CD4-positive, alpha-beta memory T cell (primary cell): ENCODE measurements at regions not wholly inside any gene's neighbourhood (a gene's known extent, or its start where the extent isn't known, plus 50 kb on each side); places are given as distances from the start of the nearest gene placed in this dataset.

Experiments
- CTCF ChIA-PET: fragments of 350-600 bp; sonication (Branson Sonifier 250); formaldehyde crosslinking; loops from one replicate; lab custom pipeline; 2021; ENCODE audit warnings: inconsistent platforms; ENCODE audit not compliant: partially characterized antibody; lab: Charles Lee
- POLR2A ChIA-PET: fragments of 350-600 bp; sonication (Branson Sonifier 250); formaldehyde crosslinking; loops from one replicate; lab custom pipeline; 2021; ENCODE audit not compliant: partially characterized antibody; lab: Charles Lee
- DNase-seq, 5 donors: peaks; one replicate each; pipeline versions ENCODE4 v3.0.0 to v3.0.0-alpha.2; 2020 to 2022; ENCODE audit warnings: mixed read lengths in 1 of 5
- H3K27ac ChIP-seq: one replicate; pipeline ENCODE4 v1.7.0; 2013; ENCODE audit warnings: low read depth, low read length
- H3K27me3 ChIP-seq: 2 replicates; pipeline ENCODE4 v1.7.0; 2013; ENCODE audit warnings: mild to moderate bottlenecking, low read length, moderate library complexity; ENCODE audit not compliant: insufficient read depth
- H3K36me3 ChIP-seq: 2 replicates; pipeline ENCODE4 v1.7.0; 2013; ENCODE audit warnings: mild to moderate bottlenecking, low read length, moderate library complexity; ENCODE audit not compliant: insufficient read depth
- H3K4me1 ChIP-seq: 2 replicates; pipeline ENCODE4 v1.7.0; 2013; ENCODE audit warnings: mild to moderate bottlenecking, low read length, moderate library complexity; ENCODE audit not compliant: insufficient read depth
- H3K4me3 ChIP-seq, 2 donors: one replicate each; pipeline ENCODE4 v1.7.0; 2013; ENCODE audit warnings: low read length in 2 of 2, mild to moderate bottlenecking in 1 of 2
- H3K9me3 ChIP-seq, 2 donors: one replicate each; pipeline ENCODE4 v1.7.0; 2013; ENCODE audit warnings: low read length in 2 of 2, control low read depth in 1 of 2; ENCODE audit not compliant: control insufficient read depth in 1 of 2
- H3K27ac Mint-ChIP-seq, 7 donors: one replicate each; pipeline ENCODE4 v1.8.0; 2020 to 2021; ENCODE audit warnings: mixed read lengths in 7 of 7, mild to moderate bottlenecking in 6 of 7, inconsistent platforms in 3 of 7, moderate library complexity in 3 of 7
- H3K27me3 Mint-ChIP-seq, 2 donors: one replicate each; pipeline ENCODE4 v1.8.0; 2020 to 2021; ENCODE audit warnings: mixed read lengths in 2 of 2
- H3K36me3 Mint-ChIP-seq, 2 donors: one replicate each; pipeline ENCODE4 v1.8.0; 2020 to 2021; ENCODE audit warnings: mixed read lengths in 2 of 2, inconsistent platforms in 1 of 2, mild to moderate bottlenecking in 1 of 2
- H3K4me1 Mint-ChIP-seq, 4 donors: one replicate each; pipeline ENCODE4 v1.8.0; 2020 to 2021; ENCODE audit warnings: mixed read lengths in 4 of 4, mild to moderate bottlenecking in 1 of 4
- H3K4me3 Mint-ChIP-seq, 8 donors: one replicate each; pipeline ENCODE4 v1.8.0; 2020 to 2021; ENCODE audit warnings: mixed read lengths in 8 of 8, mild to moderate bottlenecking in 7 of 8, moderate library complexity in 6 of 8, inconsistent platforms in 3 of 8
- H3K9me3 Mint-ChIP-seq, 8 donors: one replicate each; pipeline ENCODE4 v1.8.0; 2020 to 2021; ENCODE audit warnings: mixed read lengths in 8 of 8, mild to moderate bottlenecking in 5 of 8, inconsistent platforms in 3 of 8, moderate library complexity in 1 of 8
- intact Hi-C: fragments of 100-400 bp; cut with micrococcal nuclease; formaldehyde crosslinking; loops from one replicate; pipeline ENCODE4 v1.15.1; 2023

GRCh38 chr2:8625399-8626300, 56.2 kb upstream of the ID2 start:
- no peaks in the 10 kb centered on the region for H3K9me3 ChIP-seq
- H3K27me3 ChIP-seq: no peaks in the 10 kb centered on the region
- no peak overlapping the region for H3K27ac Mint-ChIP-seq
- H3K4me1 ChIP-seq: no peaks in the 10 kb centered on the region
- H3K27me3 Mint-ChIP-seq: no peaks in the 10 kb centered on the region
- CTCF ChIA-PET: no interaction called here
- DNase-seq: no peak
- H3K27ac ChIP-seq: no peak overlapping the region
- H3K36me3 Mint-ChIP-seq: no peaks in the 10 kb centered on the region
- H3K4me1 Mint-ChIP-seq: peaks cover 0 to 5% (median 1%) of the 10 kb centered on the region in 4 donors
- no peak overlapping the region for H3K4me3 Mint-ChIP-seq
- H3K4me3 ChIP-seq: no peak overlapping the region
- intact Hi-C loops: no loop called here
- H3K36me3 ChIP-seq: no peaks in the 10 kb centered on the region
- no peaks in the 10 kb centered on the region for H3K9me3 Mint-ChIP-seq
- POLR2A ChIA-PET: no interaction called here

- POLR2A ChIA-PET: no interaction called here
- Mint-ChIP-seq H3K36me3 (no peaks in the 10 kb centered on the region), H3K4me1 (peaks cover 0 to 5% (median 1%) of the 10 kb centered on the region in 4 donors), H3K4me3 (no peak overlapping the region), H3K9me3 (no peaks in the 10 kb centered on the region), H3K27ac (peak overlapping the region in 1 of 7 donors; percentile 85), H3K27me3 (no peaks in the 10 kb centered on the region)
- no peaks in the 10 kb centered on the region for H3K9me3 ChIP-seq
- H3K4me3 ChIP-seq: no peak overlapping the region
- intact Hi-C loops: no loop called here
- no peaks in the 10 kb centered on the region for H3K36me3 ChIP-seq
- DNase-seq: no peak
- H3K4me1 ChIP-seq: no peaks in the 10 kb centered on the region
- no peaks in the 10 kb centered on the region for H3K27me3 ChIP-seq
- H3K27ac ChIP-seq: no peak overlapping the region
- CTCF ChIA-PET: no interaction called here
These were observed 55.3 kb upstream of the ID2 start for GRCh38 chr2:8626572-8626971.

- Histone ChIP-seq H3K27ac (no peak overlapping the region), H3K36me3 (no peaks in the 10 kb centered on the region), H3K4me1 (no peaks in the 10 kb centered on the region), H3K4me3 (no peak overlapping the region), H3K27me3 (no peaks in the 10 kb centered on the region), H3K9me3 (no peaks in the 10 kb centered on the region)
- no peaks in the 10 kb centered on the region for H3K27me3 Mint-ChIP-seq
- no peak overlapping the region for H3K4me3 Mint-ChIP-seq
- intact Hi-C loops: no loop called here
- DNase-seq: no peak
- peak overlapping the region in 1 of 7 donors; percentile 85 for H3K27ac Mint-ChIP-seq
- no peaks in the 10 kb centered on the region for H3K36me3 Mint-ChIP-seq
- ChIA-PET CTCF (no interaction called here), POLR2A (no interaction called here)
- peaks cover 0 to 5% (median 1%) of the 10 kb centered on the region in 4 donors for H3K4me1 Mint-ChIP-seq
- H3K9me3 Mint-ChIP-seq: no peaks in the 10 kb centered on the region
These were observed 54.7 kb upstream of the ID2 start for GRCh38 chr2:8627019-8627691.

- H3K27ac Mint-ChIP-seq: no peak overlapping the region
- intact Hi-C loops: no loop called here
- Histone ChIP-seq H3K4me1 (no peaks in the 10 kb centered on the region), H3K27ac (no peak overlapping the region), H3K4me3 (no peak overlapping the region), H3K27me3 (no peaks in the 10 kb centered on the region), H3K36me3 (no peaks in the 10 kb centered on the region), H3K9me3 (no peaks in the 10 kb centered on the region)
- no peaks in the 10 kb centered on the region for H3K27me3 Mint-ChIP-seq
- no peak for DNase-seq
- no peaks in the 10 kb centered on the region for H3K36me3 Mint-ChIP-seq
- CTCF ChIA-PET: no interaction called here
- H3K4me1 Mint-ChIP-seq: peaks cover 0 to 5% (median 1%) of the 10 kb centered on the region in 4 donors
- no peak overlapping the region for H3K4me3 Mint-ChIP-seq
- H3K9me3 Mint-ChIP-seq: no peaks in the 10 kb centered on the region
- POLR2A ChIA-PET: no interaction called here
These were observed 54.2 kb upstream of the ID2 start for GRCh38 chr2:8627692-8628085.

GRCh38 chr2:8628179-8628865, 53.5 kb upstream of the ID2 start:
- no peak overlapping the region for H3K27ac ChIP-seq
- intact Hi-C loops: no loop called here
- H3K9me3 ChIP-seq: no peaks in the 10 kb centered on the region
- DNase-seq: no peak
- no peak overlapping the region for H3K4me3 ChIP-seq
- Mint-ChIP-seq H3K4me1 (peaks cover 0 to 2% (median 1%) of the 10 kb centered on the region in 4 donors), H3K4me3 (no peak overlapping the region), H3K9me3 (no peaks in the 10 kb centered on the region), H3K27ac (no peak overlapping the region), H3K36me3 (no peaks in the 10 kb centered on the region), H3K27me3 (no peaks in the 10 kb centered on the region)
- H3K27me3 ChIP-seq: no peaks in the 10 kb centered on the region
- ChIA-PET POLR2A (no interaction called here), CTCF (no interaction called here)
- no peaks in the 10 kb centered on the region for H3K4me1 ChIP-seq
- H3K36me3 ChIP-seq: no peaks in the 10 kb centered on the region

- peak overlapping the region in 1 of 7 donors; percentile 22 for H3K27ac Mint-ChIP-seq
- no peaks in the 10 kb centered on the region for H3K9me3 Mint-ChIP-seq
- intact Hi-C loops: no loop called here
- H3K36me3 ChIP-seq: no peaks in the 10 kb centered on the region
- H3K9me3 ChIP-seq: no peaks in the 10 kb centered on the region
- H3K4me1 ChIP-seq: no peaks in the 10 kb centered on the region
- CTCF ChIA-PET: no interaction called here
- no peak overlapping the region for H3K27ac ChIP-seq
- POLR2A ChIA-PET: no interaction called here
- H3K4me3 ChIP-seq: no peak overlapping the region
- no peaks in the 10 kb centered on the region for H3K27me3 ChIP-seq
- H3K4me3 Mint-ChIP-seq: no peak overlapping the region
- no peaks in the 10 kb centered on the region for H3K36me3 Mint-ChIP-seq
- no peak for DNase-seq
- H3K27me3 Mint-ChIP-seq: no peaks in the 10 kb centered on the region
- peaks cover 0 to 4% (median 2%) of the 10 kb centered on the region in 4 donors for H3K4me1 Mint-ChIP-seq
These were observed 53.0 kb upstream of the ID2 start for GRCh38 chr2:8628866-8629209.

- Mint-ChIP-seq H3K9me3 (no peaks in the 10 kb centered on the region), H3K36me3 (no peaks in the 10 kb centered on the region)
- POLR2A ChIA-PET: no interaction called here
These were observed 52.5 kb upstream of the ID2 start for GRCh38 chr2:8629402-8629801.

More at GRCh38 chr2:8629402-8629801, 52.5 kb upstream of the ID2 start:
- CTCF ChIA-PET: no interaction called here
- no peak for DNase-seq
- Histone ChIP-seq H3K36me3 (no peaks in the 10 kb centered on the region), H3K27ac (no peak overlapping the region), H3K27me3 (no peaks in the 10 kb centered on the region), H3K9me3 (no peaks in the 10 kb centered on the region), H3K4me1 (no peaks in the 10 kb centered on the region), H3K4me3 (no peak overlapping the region)
- Mint-ChIP-seq H3K27me3 (peaks cover 0 to under 1% of the 10 kb centered on the region in 2 donors), H3K4me3 (no peak overlapping the region), H3K4me1 (peaks cover 0 to 6% (median 4%) of the 10 kb centered on the region in 4 donors), H3K27ac (peak overlapping the region in 1 of 7 donors; percentile 22)
- intact Hi-C loops: no loop called here
